Mammary epithelial cell (primary cell): ENCODE measurements at regions not wholly inside any gene's neighbourhood (a gene's known extent, or its start where the extent isn't known, plus 50 kb on each side); places are given as distances from the start of the nearest gene placed in this dataset.
"Not testable (repeated sequence)": the region's sequence is repeated elsewhere in the genome, so short reads cannot be mapped to it uniquely, and the experiment has no call there.

Experiments
- EZH2 ChIP-seq: IDR thresholded peaks from 2 replicates; pipeline ENCODE4 v1.6.1; 2012; ENCODE audit warnings: low read length, inconsistent platforms, borderline replicate concordance
- TF ChIP-seq, protein P1 (sequence below), 2 donors: IDR thresholded peaks in 1 of 2; conservative IDR thresholded peaks in 1 of 2; 2 replicates each; pipeline ENCODE4 v1.5.1; 2011 to 2012; ENCODE audit warnings: inconsistent platforms in 2 of 2, low read length in 2 of 2, mild to moderate bottlenecking in 2 of 2, control low read depth in 1 of 2, low read depth in 1 of 2; ENCODE audit not compliant: insufficient read depth in 1 of 2; ENCODE audit errors: extremely low read depth in 1 of 2

- not testable (repeated sequence) for TF ChIP-seq EZH2
- TF ChIP-seq, protein P1, sequence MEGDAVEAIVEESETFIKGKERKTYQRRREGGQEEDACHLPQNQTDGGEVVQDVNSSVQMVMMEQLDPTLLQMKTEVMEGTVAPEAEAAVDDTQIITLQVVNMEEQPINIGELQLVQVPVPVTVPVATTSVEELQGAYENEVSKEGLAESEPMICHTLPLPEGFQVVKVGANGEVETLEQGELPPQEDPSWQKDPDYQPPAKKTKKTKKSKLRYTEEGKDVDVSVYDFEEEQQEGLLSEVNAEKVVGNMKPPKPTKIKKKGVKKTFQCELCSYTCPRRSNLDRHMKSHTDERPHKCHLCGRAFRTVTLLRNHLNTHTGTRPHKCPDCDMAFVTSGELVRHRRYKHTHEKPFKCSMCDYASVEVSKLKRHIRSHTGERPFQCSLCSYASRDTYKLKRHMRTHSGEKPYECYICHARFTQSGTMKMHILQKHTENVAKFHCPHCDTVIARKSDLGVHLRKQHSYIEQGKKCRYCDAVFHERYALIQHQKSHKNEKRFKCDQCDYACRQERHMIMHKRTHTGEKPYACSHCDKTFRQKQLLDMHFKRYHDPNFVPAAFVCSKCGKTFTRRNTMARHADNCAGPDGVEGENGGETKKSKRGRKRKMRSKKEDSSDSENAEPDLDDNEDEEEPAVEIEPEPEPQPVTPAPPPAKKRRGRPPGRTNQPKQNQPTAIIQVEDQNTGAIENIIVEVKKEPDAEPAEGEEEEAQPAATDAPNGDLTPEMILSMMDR (conservative IDR thresholded peaks at IDR 0.05 in 1 of 2, IDR thresholded peaks at IDR 0.05 in 1 of 2; ENCODE audit: extremely low read depth in 1 of 2, insufficient read depth in 1 of 2, low read depth in 1 of 2, low read length in 2 of 2) = not testable (repeated sequence)
Observed at GRCh38 chr6:78807655-78808355, 59.5 kb upstream of the IRAK1BP1 start.
